ENCODE measurements at regions not wholly inside any gene's neighbourhood (a gene's known extent, or its start where the extent isn't known, plus 50 kb on each side); places are given as distances from the start of the nearest gene placed in this dataset.

DNA sequence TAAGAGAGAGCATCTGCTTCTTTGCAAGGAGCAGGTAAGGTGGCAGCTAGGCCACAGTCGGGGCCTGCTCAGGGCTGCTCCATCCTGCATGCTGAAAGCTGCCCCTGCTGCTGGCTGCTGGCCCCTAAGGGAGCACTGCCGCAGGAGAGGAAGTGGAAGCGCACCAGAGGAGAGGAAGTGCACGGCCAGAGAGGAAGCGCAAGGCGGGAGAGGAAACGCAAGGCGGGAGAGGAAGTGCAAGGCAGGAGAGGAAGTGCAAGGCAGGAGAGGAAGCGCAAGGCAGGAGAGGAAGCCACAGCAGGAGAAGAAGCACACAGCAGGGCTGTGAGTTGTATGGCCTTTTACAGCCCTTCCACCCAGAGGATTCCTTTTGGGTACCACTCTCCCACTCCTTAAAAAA, 539.0 kb upstream of the TNP1 start:
- TF ChIP-seq, protein P1, sequence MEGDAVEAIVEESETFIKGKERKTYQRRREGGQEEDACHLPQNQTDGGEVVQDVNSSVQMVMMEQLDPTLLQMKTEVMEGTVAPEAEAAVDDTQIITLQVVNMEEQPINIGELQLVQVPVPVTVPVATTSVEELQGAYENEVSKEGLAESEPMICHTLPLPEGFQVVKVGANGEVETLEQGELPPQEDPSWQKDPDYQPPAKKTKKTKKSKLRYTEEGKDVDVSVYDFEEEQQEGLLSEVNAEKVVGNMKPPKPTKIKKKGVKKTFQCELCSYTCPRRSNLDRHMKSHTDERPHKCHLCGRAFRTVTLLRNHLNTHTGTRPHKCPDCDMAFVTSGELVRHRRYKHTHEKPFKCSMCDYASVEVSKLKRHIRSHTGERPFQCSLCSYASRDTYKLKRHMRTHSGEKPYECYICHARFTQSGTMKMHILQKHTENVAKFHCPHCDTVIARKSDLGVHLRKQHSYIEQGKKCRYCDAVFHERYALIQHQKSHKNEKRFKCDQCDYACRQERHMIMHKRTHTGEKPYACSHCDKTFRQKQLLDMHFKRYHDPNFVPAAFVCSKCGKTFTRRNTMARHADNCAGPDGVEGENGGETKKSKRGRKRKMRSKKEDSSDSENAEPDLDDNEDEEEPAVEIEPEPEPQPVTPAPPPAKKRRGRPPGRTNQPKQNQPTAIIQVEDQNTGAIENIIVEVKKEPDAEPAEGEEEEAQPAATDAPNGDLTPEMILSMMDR (IDR thresholded peaks at IDR 0.05; ENCODE audit: control extremely low read depth, extremely low read depth, low read depth, missing control alignments) = no peak
- CTCF ChIA-PET = no interaction called here
- POLR2A ChIA-PET = no interaction called here
- no peak for DNase-seq (ENCODE audit: extremely low spot score)

DNA sequence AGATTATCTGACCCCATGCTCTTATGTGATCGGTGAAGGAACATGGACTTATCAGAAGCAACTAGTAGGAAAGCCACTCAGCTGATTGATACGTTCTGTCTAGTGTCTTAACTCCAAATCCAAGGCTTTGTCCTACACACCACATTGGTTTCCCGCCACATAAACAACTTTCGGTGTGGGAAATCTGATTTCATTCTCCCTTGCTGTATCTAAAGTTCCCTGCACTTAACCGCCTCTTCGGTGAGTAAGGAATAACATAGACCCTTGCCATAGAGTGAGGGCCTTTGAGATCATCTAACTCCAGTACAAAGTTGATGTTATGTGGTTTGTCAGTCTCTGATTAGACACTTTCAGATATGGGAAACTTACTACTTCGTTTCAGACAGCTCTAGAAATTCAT, 538.2 kb upstream of the TNP1 start:
- ChIA-PET POLR2A (no interaction called here), CTCF (no interaction called here)
- TF ChIP-seq, protein P1 (IDR thresholded peaks at IDR 0.05; ENCODE audit: control extremely low read depth, extremely low read depth, low read depth, missing control alignments) = no peak
- no peak for DNase-seq (ENCODE audit: extremely low spot score)

DNA sequence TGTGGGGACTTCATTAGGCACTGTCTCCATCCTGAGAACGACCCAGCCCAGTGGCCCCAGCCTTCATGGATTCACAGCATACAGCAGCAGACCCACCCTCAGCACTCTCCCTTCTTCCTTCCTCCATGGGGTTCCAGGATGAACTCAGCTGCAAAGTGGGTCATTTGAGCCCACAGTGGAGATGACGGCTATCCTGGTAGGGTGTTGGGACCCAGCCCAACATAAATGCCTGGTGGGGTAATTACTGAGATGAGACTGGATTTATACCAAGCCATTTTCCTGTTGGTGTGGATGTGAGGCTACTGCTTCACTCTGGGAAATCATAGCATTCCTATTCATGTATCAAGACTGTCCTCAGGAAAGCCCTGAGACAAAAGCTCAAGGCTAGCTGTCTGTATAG, 536.7 kb upstream of the TNP1 start:
- TF ChIP-seq, protein P1 (IDR thresholded peaks at IDR 0.05; ENCODE audit: control extremely low read depth, extremely low read depth, low read depth, missing control alignments) = no peak
- ChIA-PET CTCF (no interaction called here), POLR2A (no interaction called here)
- no peak for DNase-seq (ENCODE audit: extremely low spot score)

DNA sequence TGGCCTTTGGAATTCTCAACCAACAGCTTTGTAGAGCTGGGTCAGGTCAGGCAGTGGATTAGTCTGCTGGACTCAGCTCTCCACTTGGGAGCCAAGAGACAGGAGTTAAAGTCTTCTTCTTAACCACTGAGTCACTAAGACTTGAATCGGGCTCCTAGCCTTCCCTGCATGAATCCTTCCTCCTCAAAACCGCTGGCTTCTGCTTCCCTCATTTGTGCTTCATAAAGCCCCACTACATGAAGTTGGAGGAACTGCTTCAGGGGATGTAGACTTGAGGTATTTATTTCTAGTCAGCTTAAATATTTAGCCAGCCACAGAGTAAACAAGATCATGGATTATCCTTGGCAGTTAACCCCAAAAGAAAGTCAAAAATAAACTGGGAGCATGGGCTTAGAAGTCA, 536.3 kb upstream of the TNP1 start:
- TF ChIP-seq, protein P1 (IDR thresholded peaks at IDR 0.05; ENCODE audit: control extremely low read depth, extremely low read depth, low read depth, missing control alignments) = no peak
- ChIA-PET POLR2A (no interaction called here), CTCF (no interaction called here)
- no peak for DNase-seq (ENCODE audit: extremely low spot score)

DNA sequence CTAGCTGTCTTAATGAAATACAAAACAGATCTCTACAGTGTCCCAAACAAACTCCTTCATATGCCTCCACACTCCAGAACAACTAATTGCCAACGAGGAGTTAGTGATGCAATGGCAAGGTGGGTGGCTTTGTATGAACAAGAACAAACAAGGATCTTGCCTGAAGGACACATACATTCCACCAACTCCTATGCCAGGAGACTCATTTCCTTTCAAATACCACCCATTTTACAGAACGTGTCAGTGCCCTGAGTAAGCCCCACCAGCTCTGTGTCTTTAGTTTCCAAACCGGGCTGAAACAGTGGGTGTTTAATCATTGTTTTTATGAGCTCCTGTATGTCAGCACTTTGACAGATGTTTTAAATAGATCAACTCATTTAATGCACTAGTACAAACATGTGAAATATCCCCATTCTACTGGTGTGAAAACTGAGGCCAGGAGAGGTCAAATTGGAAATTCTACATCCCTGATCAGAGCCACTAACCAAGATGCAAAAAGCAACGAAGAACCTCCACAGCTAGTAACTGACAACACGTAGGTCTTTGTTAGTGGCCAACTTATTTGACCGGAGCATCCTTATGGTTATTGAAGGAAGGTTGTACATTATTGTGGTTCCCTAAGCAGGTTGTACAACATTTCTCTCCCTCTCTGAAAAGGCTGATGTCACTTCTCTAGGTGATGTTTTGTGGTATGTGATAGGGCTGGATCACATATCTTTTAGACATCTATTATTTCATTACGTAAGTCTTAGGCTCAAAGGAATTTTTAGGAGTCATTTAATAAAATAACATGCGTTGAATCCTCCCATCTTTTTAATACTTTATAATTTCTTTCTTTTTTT, 534.9 kb upstream of the TNP1 start:
- CTCF ChIA-PET = interaction anchor here (2.0 kb wide), 1 partner anchor 8 kb away, joined by 9 read pairs; no protein-coding TSS in a partner anchor

DNA sequence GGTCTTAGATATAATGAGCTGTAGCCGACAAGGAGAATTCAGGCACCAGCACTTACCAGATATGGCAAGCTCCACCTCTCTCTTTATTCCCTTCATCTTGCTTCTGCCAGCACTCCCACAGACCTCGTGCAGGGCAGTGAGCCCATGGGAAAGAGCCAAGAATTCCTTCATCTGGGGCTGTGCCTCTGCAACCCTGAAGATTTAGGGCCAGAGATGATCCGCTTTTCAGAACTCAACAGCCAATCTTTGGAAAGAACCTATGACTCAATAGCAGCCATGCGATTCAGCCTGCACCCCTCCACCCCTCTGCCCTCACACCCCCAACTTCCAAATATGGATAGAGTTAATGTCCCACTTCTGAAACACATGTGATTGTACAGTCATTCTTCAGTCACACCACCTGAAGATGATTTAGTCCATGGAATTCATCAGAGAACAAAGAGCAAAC, 533.7 kb upstream of the TNP1 start:
- no peak for DNase-seq (ENCODE audit: extremely low spot score)
- CTCF ChIA-PET = interaction anchor here (2.0 kb wide), 1 partner anchor 10 kb away, joined by 9 read pairs; no protein-coding TSS in a partner anchor
- POLR2A ChIA-PET = no interaction called here

More for the DNA sequence above, 534.9 kb upstream of the TNP1 start:
- TF ChIP-seq, protein P1 (IDR thresholded peaks at IDR 0.05; ENCODE audit: control extremely low read depth, extremely low read depth, low read depth, missing control alignments) = no peak
- no peak for DNase-seq (ENCODE audit: extremely low spot score)
- POLR2A ChIA-PET = no interaction called here

More for the DNA sequence above, 533.7 kb upstream of the TNP1 start:
- TF ChIP-seq, protein P1 (IDR thresholded peaks at IDR 0.05; ENCODE audit: control extremely low read depth, extremely low read depth, low read depth, missing control alignments) = no peak

All from GM10248 (cell line).